Stomach (tissue), 4 donors: ENCODE measurements at regions not wholly inside any gene's neighbourhood (a gene's known extent, or its start where the extent isn't known, plus 50 kb on each side); places are given as distances from the start of the nearest gene placed in this dataset.

Experiments
- EP300 ChIP-seq: sonication (generic); formaldehyde crosslinking; IDR thresholded peaks from one replicate; pipeline ENCODE4 v1.6.1; 2017; ENCODE audit warnings: antibody characterized with exemption
- POLR2A ChIP-seq, 4 donors: fragments of 450-650 bp; IDR thresholded peaks; one replicate each; pipeline ENCODE4 v1.6.1; 2016; ENCODE audit warnings: antibody characterized with exemption in 4 of 4, control low read depth in 2 of 4, mild to moderate bottlenecking in 1 of 4, moderate library complexity in 1 of 4
- POLR2AphosphoS5 ChIP-seq, 3 donors: sonication (generic); formaldehyde crosslinking; IDR thresholded peaks; one replicate each; pipeline ENCODE4 v1.6.1; 2016; ENCODE audit warnings: antibody characterized with exemption in 3 of 3
- TF ChIP-seq, protein P1 (sequence below), 7 experiments: fragments of 450-650 bp in 4 of 7; fragments of 200-600 bp in 3 of 7; sonication (generic) in 3 of 7; IDR thresholded peaks; one replicate each; pipeline ENCODE4 v1.5.1; 2016 to 2019; ENCODE audit warnings: antibody characterized with exemption in 7 of 7, control low read depth in 2 of 7, mild to moderate bottlenecking in 1 of 7

DNA sequence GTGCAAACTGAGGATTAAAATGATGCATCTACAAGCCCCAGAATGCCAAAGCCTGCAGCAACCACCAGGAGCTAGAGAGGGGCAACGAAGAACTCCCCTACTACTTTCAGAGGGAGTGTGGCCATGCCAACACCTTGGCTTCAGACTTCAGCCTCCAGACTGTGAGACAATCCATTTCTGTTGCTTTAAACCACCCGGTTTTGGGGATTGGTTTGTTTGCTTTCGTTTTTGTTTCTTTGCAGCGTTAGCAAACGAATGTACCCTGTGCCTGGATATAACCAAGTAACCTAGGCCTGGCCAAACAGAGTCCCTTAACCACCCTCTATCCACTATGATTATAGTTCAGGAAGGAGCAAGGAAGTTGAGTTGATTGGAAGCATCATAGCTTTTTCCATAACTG lies 171.2 kb upstream of the NCK2 start:
- TF ChIP-seq, protein P1, sequence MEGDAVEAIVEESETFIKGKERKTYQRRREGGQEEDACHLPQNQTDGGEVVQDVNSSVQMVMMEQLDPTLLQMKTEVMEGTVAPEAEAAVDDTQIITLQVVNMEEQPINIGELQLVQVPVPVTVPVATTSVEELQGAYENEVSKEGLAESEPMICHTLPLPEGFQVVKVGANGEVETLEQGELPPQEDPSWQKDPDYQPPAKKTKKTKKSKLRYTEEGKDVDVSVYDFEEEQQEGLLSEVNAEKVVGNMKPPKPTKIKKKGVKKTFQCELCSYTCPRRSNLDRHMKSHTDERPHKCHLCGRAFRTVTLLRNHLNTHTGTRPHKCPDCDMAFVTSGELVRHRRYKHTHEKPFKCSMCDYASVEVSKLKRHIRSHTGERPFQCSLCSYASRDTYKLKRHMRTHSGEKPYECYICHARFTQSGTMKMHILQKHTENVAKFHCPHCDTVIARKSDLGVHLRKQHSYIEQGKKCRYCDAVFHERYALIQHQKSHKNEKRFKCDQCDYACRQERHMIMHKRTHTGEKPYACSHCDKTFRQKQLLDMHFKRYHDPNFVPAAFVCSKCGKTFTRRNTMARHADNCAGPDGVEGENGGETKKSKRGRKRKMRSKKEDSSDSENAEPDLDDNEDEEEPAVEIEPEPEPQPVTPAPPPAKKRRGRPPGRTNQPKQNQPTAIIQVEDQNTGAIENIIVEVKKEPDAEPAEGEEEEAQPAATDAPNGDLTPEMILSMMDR (IDR thresholded peaks at IDR 0.05) = no peak
- TF ChIP-seq EP300 (no peak), POLR2AphosphoS5 (IDR thresholded peaks at IDR 0.05) (no peak), POLR2A (IDR thresholded peaks at IDR 0.05) (no peak)
